ENCODE measurements at regions not wholly inside any gene's neighbourhood (a gene's known extent, or its start where the extent isn't known, plus 50 kb on each side); places are given as distances from the start of the nearest gene placed in this dataset.

- TF ChIP-seq POLR2A (IDR thresholded peaks at IDR 0.05) (no peak), CTCF (IDR thresholded peaks at IDR 0.05) (no peak)
- Histone ChIP-seq H3K27ac (no peak overlapping the region), H3K27me3 (peaks cover 0 to 31% (median 0%) of the 10 kb centered on the region in 4 donors), H3K36me3 (no peaks in the 10 kb centered on the region), H3K9me3 (peaks cover 0 to 5% (median 0%) of the 10 kb centered on the region in 3 donors), H3K4me1 (no peaks in the 10 kb centered on the region), H3K4me3 (no peak overlapping the region)
- WGBS, 2 donors, result 70 to 80% methylated on average over 6 to 10 of the region's 10 CpGs
- DNase-seq, result no peak
- intact Hi-C loops (cut with DNase I), result no loop called here
These were observed 402.8 kb downstream of the BRD1 start for GRCh38 chr22:49424893-49425270.

GRCh38 chr22:49423125-49423650, 404.5 kb downstream of the BRD1 start:
- Histone ChIP-seq H3K36me3 (no peaks in the 10 kb centered on the region), H3K4me1 (no peaks in the 10 kb centered on the region), H3K27me3 (peaks cover 0 to 27% (median 0%) of the 10 kb centered on the region in 4 donors), H3K9me3 (peaks cover 0 to 10% (median 0%) of the 10 kb centered on the region in 3 donors), H3K4me3 (no peak overlapping the region), H3K27ac (no peak overlapping the region)
- intact Hi-C loops (cut with DNase I), result no loop called here
- TF ChIP-seq CTCF (IDR thresholded peaks at IDR 0.05), result no peak
- 78 to 84% methylated on average over 3 to 13 of the region's 17 CpGs for WGBS, 2 donors
- DNase-seq, result no peak

- Histone ChIP-seq H3K9me3 (peaks cover 0 to 10% (median 0%) of the 10 kb centered on the region in 3 donors), H3K36me3 (no peaks in the 10 kb centered on the region), H3K27ac (no peak overlapping the region), H3K4me3 (no peak overlapping the region), H3K4me1 (no peaks in the 10 kb centered on the region), H3K27me3 (peaks cover 0 to 23% (median 0%) of the 10 kb centered on the region in 4 donors)
- intact Hi-C loops (cut with DNase I), result no loop called here
- 25 to 52% methylated on average over 2 of the region's 2 CpGs for WGBS, 2 donors
- TF ChIP-seq CTCF (IDR thresholded peaks at IDR 0.05) (no peak), POLR2A (IDR thresholded peaks at IDR 0.05) (no peak)
- DNase-seq, result no peak
These were observed 405.0 kb downstream of the BRD1 start for GRCh38 chr22:49422701-49423100.

- Histone ChIP-seq H3K4me3 (no peak overlapping the region), H3K27me3 (peaks cover 0 to 15% (median 0%) of the 10 kb centered on the region in 4 donors), H3K36me3 (no peaks in the 10 kb centered on the region), H3K4me1 (no peaks in the 10 kb centered on the region), H3K27ac (no peak overlapping the region), H3K9me3 (peaks cover 0 to 10% (median 0%) of the 10 kb centered on the region in 3 donors)
- 87 to 88% methylated on average over 13 of the region's 13 CpGs for WGBS, 2 donors
- intact Hi-C loops (cut with DNase I), result no loop called here
- TF ChIP-seq POLR2A (IDR thresholded peaks at IDR 0.05), result no peak
- TF ChIP-seq CTCF (IDR thresholded peaks at IDR 0.05), result no peak
- no peak for DNase-seq
These were observed 407.0 kb downstream of the BRD1 start for GRCh38 chr22:49420651-49421050.

GRCh38 chr22:49419661-49420060, 408.0 kb downstream of the BRD1 start:
- no peak for DNase-seq
- H3K9me3 ChIP-seq, result peaks cover 0 to 10% (median 0%) of the 10 kb centered on the region in 3 donors
- H3K36me3 ChIP-seq, result no peaks in the 10 kb centered on the region
- 84 to 93% methylated on average over 4 to 5 of the region's 6 CpGs for WGBS, 2 donors
- H3K27me3 ChIP-seq, result peaks cover 0 to 16% (median 0%) of the 10 kb centered on the region in 4 donors
- TF ChIP-seq CTCF (IDR thresholded peaks at IDR 0.05), result no peak
- TF ChIP-seq POLR2A (IDR thresholded peaks at IDR 0.05), result no peak
- no peaks in the 10 kb centered on the region for H3K4me1 ChIP-seq
- H3K27ac ChIP-seq, result no peak overlapping the region
- no peak overlapping the region for H3K4me3 ChIP-seq
- intact Hi-C loops (cut with DNase I), result no loop called here

Measured in esophagus squamous epithelium (tissue), 5 donors.